Thoracic aorta (tissue), 2 donors: ENCODE measurements at regions not wholly inside any gene's neighbourhood (a gene's known extent, or its start where the extent isn't known, plus 50 kb on each side); places are given as distances from the start of the nearest gene placed in this dataset.

Experiments
- ATAC-seq: fragments of 150-250 bp; one replicate; pipeline ENCODE4 v1.8.0; 2017; ENCODE audit warnings: low read depth; ENCODE audit not compliant: insufficient number of reproducible peaks, low FRiP score
- DNase-seq: peaks from one replicate; pipeline ENCODE4 v3.0.0-alpha.2; 2020; ENCODE audit warnings: low spot score
- H3K27ac ChIP-seq, 2 donors: fragments of 200-600 bp; sonication (generic); 1 replicate in 1 of 2; 2 replicates in 1 of 2; pipeline ENCODE4 v1.5.1; 2016; ENCODE audit warnings: mild to moderate bottlenecking in 2 of 2, moderate library complexity in 2 of 2
- H3K27me3 ChIP-seq: fragments of 200-600 bp; sonication (generic); replicated peaks from 2 replicates; pipeline ENCODE4 v1.6.0; 2016; ENCODE audit warnings: mild to moderate bottlenecking; ENCODE audit not compliant: insufficient read depth
- H3K36me3 ChIP-seq: fragments of 200-600 bp; sonication (generic); one replicate; pipeline ENCODE4 v1.5.1; 2016
- H3K4me1 ChIP-seq, 2 donors: fragments of 200-600 bp; sonication (generic); 1 replicate in 1 of 2; 2 replicates in 1 of 2; pipeline versions ENCODE4 v1.5.1 to v1.6.0; 2016; ENCODE audit warnings: low read depth in 2 of 2, mild to moderate bottlenecking in 1 of 2; ENCODE audit not compliant: control insufficient read depth in 1 of 2
- H3K4me3 ChIP-seq: fragments of 200-600 bp; sonication (generic); 2 replicates; pipeline ENCODE4 v1.5.1; 2016; ENCODE audit warnings: mild to moderate bottlenecking
- H3K9me3 ChIP-seq: fragments of 200-600 bp; sonication (generic); 2 replicates; pipeline ENCODE4 v1.5.1; 2016
- TF ChIP-seq, protein P1 (sequence below): fragments of 200-600 bp; sonication (generic); IDR thresholded peaks from one replicate; pipeline ENCODE4 v1.5.1; 2019; ENCODE audit warnings: antibody characterized with exemption

DNA sequence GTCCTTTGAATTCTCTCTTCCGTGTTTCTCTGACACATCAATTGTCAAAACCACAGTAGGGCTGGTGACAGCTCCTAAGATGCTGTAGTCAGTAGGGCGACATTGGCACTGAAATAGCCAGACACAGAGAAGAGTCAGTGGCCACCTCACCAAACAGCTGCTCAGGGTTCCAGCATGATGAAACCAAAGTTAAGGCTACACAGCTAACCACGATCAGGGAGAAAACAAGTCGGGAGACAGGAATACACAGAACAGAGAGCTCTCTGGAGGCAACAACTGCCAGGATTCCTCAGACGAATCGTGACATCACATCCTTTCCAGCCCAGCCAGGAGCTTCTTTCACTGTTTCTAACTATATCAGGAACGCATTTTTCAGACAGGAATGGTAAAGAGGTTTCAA lies 922.2 kb downstream of the SORCS1 start:
- ATAC-seq: no peak
- TF ChIP-seq, protein P1, sequence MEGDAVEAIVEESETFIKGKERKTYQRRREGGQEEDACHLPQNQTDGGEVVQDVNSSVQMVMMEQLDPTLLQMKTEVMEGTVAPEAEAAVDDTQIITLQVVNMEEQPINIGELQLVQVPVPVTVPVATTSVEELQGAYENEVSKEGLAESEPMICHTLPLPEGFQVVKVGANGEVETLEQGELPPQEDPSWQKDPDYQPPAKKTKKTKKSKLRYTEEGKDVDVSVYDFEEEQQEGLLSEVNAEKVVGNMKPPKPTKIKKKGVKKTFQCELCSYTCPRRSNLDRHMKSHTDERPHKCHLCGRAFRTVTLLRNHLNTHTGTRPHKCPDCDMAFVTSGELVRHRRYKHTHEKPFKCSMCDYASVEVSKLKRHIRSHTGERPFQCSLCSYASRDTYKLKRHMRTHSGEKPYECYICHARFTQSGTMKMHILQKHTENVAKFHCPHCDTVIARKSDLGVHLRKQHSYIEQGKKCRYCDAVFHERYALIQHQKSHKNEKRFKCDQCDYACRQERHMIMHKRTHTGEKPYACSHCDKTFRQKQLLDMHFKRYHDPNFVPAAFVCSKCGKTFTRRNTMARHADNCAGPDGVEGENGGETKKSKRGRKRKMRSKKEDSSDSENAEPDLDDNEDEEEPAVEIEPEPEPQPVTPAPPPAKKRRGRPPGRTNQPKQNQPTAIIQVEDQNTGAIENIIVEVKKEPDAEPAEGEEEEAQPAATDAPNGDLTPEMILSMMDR: no peak
- H3K4me3 ChIP-seq: no peak overlapping the region

DNA sequence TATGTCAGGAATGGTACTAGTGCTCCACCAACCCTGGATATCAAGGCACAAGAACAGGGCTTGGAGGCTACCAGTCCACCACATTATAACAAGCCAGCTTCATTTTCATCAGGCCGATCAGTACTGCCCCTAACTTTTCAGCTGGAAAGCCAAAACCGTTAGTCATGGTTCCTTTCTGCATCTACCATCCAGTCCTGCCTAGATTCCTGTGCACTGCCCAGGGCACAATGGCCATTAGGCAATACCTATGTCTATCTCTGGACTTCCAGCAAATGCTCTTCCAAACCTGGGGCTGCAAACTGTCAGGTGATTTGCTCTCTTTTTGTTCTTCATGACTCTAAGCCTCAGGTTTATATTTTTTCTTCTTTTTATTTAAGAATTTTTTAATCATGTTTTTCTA lies 937.7 kb downstream of the SORCS1 start:
- H3K9me3 ChIP-seq: no peaks in the 10 kb centered on the region

More for the DNA sequence above, 922.2 kb downstream of the SORCS1 start:
- H3K4me1 ChIP-seq: no peaks in the 10 kb centered on the region
- no peak overlapping the region for H3K27ac ChIP-seq
- H3K36me3 ChIP-seq: no peaks in the 10 kb centered on the region
- H3K27me3 ChIP-seq: no peaks in the 10 kb centered on the region
- no peak for DNase-seq
- no peaks in the 10 kb centered on the region for H3K9me3 ChIP-seq

DNA sequence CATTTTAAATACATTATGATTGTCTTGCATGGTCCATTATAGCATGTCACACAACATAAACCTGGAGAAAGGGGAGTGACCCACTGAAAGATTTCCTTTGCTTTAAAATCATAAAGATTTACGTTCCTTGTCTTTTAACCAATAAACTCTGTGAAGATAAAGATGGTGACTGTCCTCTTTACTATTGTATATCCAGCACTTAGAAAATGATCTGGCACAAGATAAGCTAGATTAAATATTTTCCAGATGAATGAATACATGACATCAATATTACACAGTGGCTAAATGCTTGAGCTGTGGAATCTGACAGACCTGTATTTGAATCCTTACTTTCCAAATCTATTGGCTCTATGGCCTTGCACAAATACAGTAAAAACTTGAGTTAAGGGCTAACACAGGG lies 938.4 kb downstream of the SORCS1 start:
- Histone ChIP-seq H3K9me3 (no peaks in the 10 kb centered on the region), H3K4me3 (no peak overlapping the region), H3K27ac (no peak overlapping the region), H3K27me3 (no peaks in the 10 kb centered on the region), H3K4me1 (no peaks in the 10 kb centered on the region), H3K36me3 (no peaks in the 10 kb centered on the region)
- TF ChIP-seq, protein P1: no peak
- DNase-seq (no peak), ATAC-seq (no peak)

More for the DNA sequence above, 937.7 kb downstream of the SORCS1 start:
- Histone ChIP-seq H3K27me3 (no peaks in the 10 kb centered on the region), H3K27ac (no peak overlapping the region), H3K4me1 (no peaks in the 10 kb centered on the region), H3K36me3 (no peaks in the 10 kb centered on the region), H3K4me3 (no peak overlapping the region)
- DNase-seq (no peak), ATAC-seq (no peak)
- TF ChIP-seq, protein P1: no peak

DNA sequence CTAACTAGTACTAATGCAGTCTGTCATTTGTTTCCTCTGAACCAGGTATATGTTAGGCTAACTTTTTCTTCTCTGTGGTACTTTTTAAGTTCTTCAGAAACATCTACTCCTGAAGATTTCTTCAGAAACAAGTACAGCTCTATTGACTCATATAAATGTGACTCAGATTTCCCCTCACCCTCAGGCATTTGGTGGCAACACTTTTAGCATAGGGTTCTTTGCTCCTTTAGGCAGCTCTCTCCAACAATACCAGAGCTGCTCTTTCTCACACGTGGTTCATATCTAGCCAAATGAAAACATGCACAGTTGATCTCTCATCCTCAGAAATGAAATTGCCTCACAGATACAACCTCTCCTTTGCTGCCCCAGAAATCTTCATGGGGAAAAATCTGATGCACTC lies 939.8 kb downstream of the SORCS1 start:
- no peak overlapping the region for H3K4me3 ChIP-seq
- no peak overlapping the region for H3K27ac ChIP-seq
- ATAC-seq (no peak), DNase-seq (no peak)
- no peaks in the 10 kb centered on the region for H3K4me1 ChIP-seq
- H3K9me3 ChIP-seq: no peaks in the 10 kb centered on the region
- TF ChIP-seq, protein P1: no peak
- H3K27me3 ChIP-seq: no peaks in the 10 kb centered on the region
- no peaks in the 10 kb centered on the region for H3K36me3 ChIP-seq

DNA sequence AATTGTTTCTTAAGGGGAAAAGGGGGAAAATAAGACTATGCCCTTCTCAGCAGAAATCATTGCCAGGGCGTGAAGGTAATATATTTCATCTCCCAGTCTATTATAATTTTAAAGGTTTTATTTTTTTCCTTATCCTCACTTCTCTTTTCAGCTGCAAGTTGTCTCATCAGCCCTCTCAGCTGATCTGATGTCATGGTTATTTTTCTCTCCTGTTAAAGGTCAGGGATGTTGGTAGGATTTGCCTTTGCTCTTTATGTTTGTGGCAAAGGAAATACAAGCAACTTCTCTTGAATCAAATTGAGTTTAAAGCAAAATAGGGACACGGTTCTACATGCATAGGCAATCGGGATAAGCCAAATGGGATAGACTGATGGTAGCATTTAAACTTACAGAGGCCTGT lies 946.9 kb downstream of the SORCS1 start:
- ATAC-seq: no peak

More for the DNA sequence above, 946.9 kb downstream of the SORCS1 start:
- DNase-seq: no peak
- H3K27ac ChIP-seq: no peak overlapping the region
- no peak overlapping the region for H3K4me3 ChIP-seq
- TF ChIP-seq, protein P1: no peak
- no peaks in the 10 kb centered on the region for H3K27me3 ChIP-seq
- H3K36me3 ChIP-seq: no peaks in the 10 kb centered on the region
- no peaks in the 10 kb centered on the region for H3K4me1 ChIP-seq
- H3K9me3 ChIP-seq: no peaks in the 10 kb centered on the region
